Urothelium cell line (cell line): ENCODE measurements at regions not wholly inside any gene's neighbourhood (a gene's known extent, or its start where the extent isn't known, plus 50 kb on each side); places are given as distances from the start of the nearest gene placed in this dataset.

Source experiments
- DNase-seq: peaks from one replicate; pipeline ENCODE4 v3.0.0; 2011; ENCODE audit warnings: low spot score, mixed read lengths
- FAIRE-seq: peaks from 2 replicates; lab custom pipeline; 2011; peaks lifted over from hg19 to GRCh38; lab: Jason Lieb, UNC

DNA sequence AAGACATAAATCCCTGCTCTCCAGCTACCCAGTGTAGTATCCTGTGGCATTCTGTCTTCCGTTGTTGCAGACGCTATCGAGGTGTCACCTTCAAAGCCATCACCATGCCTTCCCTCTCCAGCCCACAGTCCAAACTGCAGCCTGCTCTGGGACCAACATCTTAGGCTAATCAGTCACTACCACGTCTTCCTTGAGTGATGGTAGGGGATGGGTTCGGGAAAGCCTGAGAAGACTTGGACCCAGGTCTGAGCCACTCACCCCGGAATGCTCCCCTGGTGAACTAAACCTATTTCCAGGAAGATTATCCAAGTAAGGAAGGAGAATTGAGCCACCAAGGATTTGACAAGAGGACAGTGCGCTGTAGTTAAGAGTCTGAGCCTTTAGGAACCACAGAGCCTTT lies 52.9 kb upstream of the IRX1 start:
- no peak for DNase-seq
- FAIRE-seq = no peak

DNA sequence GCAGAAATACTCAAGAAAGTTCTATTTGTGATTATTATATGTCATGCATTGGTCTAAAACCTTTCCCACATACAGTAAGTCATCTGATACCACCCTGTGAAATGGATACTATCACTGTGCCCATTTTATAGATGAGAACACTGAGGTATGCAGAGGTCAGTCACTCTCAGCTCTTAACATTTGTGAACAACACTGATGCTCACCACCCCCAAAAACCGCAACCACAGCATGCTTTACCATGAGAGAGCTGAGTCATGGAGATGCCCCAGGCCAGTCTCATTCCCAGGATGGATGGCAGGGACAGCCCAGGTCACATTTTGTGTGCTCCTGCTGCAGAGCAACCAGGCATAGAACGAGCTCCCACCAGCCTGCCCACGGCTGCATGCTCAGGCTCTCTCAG lies 53.5 kb upstream of the IRX1 start:
- FAIRE-seq (no peak), DNase-seq (peak; percentile 58)

DNA sequence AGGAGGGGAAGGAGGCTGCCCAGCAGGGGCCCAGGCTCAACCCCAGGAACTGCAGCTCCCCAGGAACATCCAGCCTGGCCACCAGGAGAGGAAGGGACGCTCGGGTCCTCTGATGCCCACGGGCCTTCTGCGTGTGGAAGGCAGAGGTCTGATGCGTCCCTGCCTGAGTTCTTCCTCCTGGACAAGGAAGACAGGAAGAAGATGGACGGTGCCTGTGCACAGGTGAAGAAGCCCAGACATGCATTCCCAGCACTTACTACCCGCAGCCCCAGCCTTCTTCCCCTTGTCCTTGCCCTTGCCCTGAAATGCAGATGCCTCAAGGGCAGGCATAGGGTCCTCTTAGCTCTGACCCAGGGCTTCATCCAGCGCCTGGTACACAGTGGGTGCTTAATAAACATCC lies 56.7 kb upstream of the IRX1 start:
- no peak for DNase-seq
- FAIRE-seq = no peak

DNA sequence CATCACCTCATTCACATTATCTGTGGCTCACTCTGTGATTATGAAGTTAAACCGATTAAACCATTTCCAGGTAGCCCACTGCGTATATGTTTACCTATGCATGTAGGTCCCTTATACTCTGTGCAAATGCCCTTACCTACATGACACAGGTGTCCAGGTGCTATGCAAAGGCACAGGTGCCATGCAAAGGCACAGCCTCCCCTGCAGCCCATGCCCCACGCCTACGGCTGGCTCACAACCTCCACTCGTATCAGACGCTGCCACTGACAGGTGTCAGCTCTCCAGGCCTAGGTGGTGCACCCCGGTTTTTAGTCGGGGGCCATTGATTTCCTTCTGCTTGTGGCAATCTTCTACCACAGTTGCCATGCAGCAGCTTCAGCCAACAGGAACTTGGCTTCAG lies 57.7 kb upstream of the IRX1 start:
- DNase-seq (no peak), FAIRE-seq (no peak)

GRCh38 chr5:3535414-3536211 lies 60.0 kb upstream of the IRX1 start:
- DNase-seq (no peak), FAIRE-seq (no peak)

DNA sequence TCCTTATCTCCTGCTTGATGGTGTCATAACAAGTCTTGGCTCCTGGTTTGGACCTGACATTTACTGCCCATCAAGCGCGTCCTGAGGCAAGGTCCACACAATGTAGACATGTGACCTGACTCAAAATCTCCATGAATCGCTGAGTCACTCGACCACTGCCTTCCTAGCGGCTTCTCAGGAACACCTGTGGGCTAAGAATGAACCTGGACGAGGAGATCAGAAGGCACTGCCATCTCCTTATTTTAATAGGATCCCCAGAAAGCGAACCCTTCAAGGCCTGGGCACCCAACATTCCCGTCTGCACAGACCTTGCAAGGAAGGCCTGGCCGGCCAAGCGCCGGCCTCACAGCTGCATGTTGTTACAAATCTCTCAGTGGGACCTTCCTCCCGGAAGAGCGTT lies 60.6 kb upstream of the IRX1 start:
- FAIRE-seq = no peak

DNA sequence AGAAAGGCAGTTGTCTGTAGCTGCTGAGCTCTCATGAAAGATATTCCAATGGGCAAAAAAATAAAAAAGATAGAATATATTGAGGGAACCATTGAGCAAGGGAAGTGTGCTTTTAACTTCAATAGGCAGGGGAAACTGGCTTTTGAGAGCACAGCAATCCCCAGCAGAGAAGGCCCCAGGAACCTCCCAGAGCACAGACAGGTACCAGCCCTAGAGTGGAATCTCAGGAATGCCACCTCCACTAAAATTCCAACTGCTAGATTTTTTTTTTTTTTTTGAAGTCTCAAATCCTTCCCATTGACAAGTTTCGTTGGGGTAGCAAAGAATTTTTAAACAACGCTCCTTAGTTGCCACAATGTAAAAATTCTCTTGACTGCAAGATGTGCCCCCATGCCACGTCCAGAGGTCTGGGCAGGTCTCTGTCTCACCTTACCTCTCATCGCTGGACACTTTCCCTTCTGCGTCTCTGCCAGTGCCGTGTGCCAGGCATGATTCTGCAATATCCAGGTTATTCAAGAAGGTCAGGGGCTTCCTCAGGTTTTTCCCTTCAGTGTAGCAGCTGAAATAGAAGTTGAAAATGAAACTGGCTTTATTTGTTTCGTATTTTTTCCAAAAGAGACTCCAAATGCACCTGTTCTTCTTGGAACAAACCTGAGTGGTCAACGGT lies 64.2 kb upstream of the IRX1 start:
- DNase-seq = peak; percentile 79
- FAIRE-seq = no peak

More for the DNA sequence above, 60.6 kb upstream of the IRX1 start:
- no peak for DNase-seq

GRCh38 chr5:3530251-3530650 lies 65.4 kb upstream of the IRX1 start:
- FAIRE-seq = no peak
- DNase-seq = no peak

- DNase-seq (peak; percentile 32), FAIRE-seq (no peak)
Observed at GRCh38 chr5:3526551-3527185, 69.0 kb upstream of the IRX1 start.

DNA sequence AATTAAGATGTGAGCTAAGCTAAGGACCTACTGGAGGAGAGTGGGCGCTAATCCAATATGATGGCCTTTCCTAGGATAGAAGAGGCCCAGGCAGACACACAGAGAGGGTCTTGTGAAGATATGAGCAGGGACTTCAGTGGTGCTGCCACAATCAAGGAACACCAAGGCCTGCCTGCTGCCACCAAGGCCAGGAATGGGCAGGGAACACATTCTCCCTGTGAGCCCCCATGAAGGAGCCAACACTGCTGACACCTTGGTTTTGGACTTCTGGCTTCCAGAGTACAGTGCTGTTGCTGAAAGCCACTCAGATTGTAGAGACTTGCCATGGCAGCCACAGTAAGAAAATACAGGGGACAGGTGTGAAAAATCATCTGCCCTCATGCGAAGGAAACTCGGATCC lies 73.1 kb upstream of the IRX1 start:
- DNase-seq = no peak
- no peak for FAIRE-seq

- FAIRE-seq (no peak), DNase-seq (no peak)
Observed at GRCh38 chr5:3518576-3518975, 77.1 kb upstream of the IRX1 start.

GRCh38 chr5:3518051-3518450 lies 77.6 kb upstream of the IRX1 start:
- DNase-seq (no peak), FAIRE-seq (no peak)

GRCh38 chr5:3517348-3517747 lies 78.3 kb upstream of the IRX1 start:
- no peak for DNase-seq
- no peak for FAIRE-seq

DNA sequence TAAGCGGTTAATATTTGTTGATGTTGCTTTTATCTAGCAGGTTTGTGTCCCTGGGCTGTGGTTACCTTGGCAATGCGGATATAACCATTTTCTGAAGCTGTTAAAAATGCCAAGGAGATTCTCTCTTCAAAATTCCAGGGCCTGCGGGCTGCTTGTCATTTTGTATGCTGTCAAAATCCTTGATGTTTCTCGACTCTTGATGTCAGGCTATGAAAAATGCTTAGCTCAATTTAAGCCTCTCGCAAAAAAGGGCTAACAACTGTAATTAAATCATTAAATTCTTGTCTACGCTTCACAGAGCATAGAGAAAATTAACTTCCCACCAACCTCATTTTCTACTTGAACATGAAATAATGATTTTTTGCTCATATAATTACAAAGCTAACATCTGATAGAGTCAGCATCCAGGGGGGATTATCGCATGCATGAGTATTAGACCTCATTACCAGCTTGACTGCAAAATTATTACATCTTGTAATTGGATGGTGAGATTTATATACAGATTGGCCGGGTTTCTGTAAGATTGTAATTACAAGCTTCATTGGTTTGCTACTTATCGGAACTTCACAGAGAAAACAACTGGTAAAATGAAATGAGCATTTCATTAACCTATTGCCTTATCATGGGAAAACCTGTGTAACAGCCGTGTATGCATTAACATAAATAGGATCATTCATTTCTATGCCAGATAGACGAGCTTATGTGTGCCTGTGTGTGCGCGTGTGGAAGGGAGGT lies 83.1 kb upstream of the IRX1 start:
- DNase-seq = no peak
- FAIRE-seq = peak; percentile 61

DNA sequence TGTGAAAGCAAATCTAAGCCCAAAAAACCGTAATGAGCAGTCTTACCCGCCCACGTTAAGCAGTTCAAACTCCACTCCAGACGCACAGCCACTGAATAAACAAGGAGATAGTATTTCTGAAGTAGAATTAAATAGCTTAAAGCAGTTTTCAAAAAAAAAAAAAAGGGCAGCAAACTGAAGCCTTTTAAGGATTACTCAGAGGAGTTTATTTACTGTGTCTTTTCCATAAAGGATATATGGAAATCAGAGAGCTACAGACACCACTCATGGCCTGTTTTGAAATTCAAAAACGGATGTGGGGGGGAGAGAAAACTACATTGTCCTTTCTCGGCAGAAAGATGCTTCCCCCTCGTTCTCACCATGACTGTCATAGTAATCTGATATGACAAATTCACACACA lies 83.7 kb upstream of the IRX1 start:
- FAIRE-seq = no peak
- DNase-seq = no peak

DNA sequence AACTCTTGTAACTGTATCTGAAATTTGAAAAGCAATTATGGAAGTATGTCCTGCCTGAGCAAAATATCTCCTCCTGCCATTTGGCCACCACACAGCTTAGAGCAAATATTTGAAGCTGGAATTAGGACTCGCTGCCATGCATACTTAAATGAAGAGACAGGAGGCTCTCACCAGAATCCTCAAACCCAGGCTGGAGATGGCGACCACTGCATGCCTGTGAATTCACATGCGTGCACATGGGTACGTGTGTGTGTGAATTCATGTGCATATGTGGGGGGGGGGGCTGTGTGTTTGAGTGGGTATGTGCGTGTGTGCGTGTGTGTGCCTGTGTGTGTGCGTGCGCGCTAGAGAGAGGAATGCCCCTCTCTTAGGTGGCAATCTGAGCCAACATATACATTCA lies 84.1 kb upstream of the IRX1 start:
- FAIRE-seq (peak; percentile 75), DNase-seq (no peak)

- FAIRE-seq (no peak), DNase-seq (no peak)
Observed at GRCh38 chr5:3510642-3511417, 84.8 kb upstream of the IRX1 start.

DNA sequence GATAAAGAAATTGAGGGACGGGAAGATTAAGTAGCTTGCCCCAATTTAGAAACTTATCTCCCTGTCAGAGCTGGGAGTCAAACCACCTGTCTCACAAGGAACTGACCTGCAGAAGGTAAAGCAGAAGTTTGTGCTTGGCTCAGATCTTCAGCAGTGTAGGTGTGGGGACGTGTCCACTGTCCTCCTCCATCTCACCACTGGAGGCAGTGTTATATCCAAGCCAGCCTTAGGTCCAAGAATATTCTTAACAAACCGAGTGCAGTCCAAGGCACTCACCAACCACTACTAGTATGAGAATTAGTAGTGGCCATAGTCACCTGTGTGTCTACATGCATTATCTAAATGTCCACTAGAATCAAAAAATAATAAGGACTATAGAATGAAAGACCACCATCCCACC lies 86.3 kb upstream of the IRX1 start:
- DNase-seq (no peak), FAIRE-seq (peak; percentile 44)

DNA sequence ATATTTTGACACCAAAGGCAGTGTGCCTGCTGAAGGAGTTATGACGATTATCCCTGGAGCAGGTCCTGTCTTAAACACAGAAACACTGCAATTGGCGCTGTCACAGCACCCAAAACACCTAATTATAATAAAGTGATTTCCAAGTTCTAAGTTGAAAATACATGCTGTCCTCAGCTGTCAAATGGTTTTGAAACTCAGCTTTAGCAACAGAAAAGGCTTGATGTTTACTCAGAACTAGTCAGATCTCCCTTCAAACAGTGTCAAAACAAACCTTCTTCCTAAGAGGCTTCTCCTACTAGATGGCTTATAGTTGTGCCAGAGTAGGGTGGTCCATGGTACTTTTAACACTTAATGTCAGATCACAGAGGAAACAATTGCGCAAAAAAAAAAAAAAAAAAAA lies 87.2 kb upstream of the IRX1 start:
- DNase-seq (no peak), FAIRE-seq (no peak)

DNA sequence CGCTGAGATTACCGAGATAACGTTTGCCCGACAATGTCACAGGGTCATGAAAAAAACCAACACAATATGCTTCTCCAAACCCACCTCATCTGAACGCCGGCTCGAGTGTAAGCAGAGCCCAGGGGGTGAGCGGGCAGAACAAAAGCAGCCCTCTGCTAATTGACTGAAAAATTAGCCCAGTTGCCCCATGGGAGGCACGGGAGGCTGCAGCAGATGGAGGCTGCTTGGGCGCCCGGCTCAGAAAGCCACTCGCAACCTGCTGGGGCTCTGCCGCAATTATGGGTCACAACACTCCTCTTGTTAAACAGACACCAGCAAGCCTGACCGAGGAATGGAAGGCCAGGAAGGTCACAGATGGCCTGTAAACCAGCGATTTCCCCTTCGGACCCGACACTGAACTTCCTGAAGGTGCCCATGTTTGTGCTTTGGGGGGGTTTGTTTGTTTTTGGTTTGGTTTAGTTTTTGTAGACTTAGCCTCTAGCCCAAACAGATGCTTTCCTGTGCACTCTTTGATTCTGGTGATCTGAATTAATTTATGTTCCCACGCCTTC lies 104.6 kb upstream of the IRX1 start:
- FAIRE-seq (no peak), DNase-seq (no peak)
